Activated CD8-positive, alpha-beta memory T cell treated with anti-CD3 and anti-CD28 coated beads for 1 hour (primary cell): ENCODE measurements at regions not wholly inside any gene's neighbourhood (a gene's known extent, or its start where the extent isn't known, plus 50 kb on each side); places are given as distances from the start of the nearest gene placed in this dataset.
A peak's percentile ranks its signal among the peaks of the same experiment; 100 is the strongest.
"Not testable (repeated sequence)": the region's sequence is repeated elsewhere in the genome, so short reads cannot be mapped to it uniquely, and the experiment has no call there.

Experiments used
- DNase-seq, 2 donors: peaks; one replicate each; pipeline ENCODE4 v3.0.0-alpha.2; 2020; ENCODE audit warnings: low read depth in 1 of 2; ENCODE audit errors: extremely low read depth in 1 of 2

DNA sequence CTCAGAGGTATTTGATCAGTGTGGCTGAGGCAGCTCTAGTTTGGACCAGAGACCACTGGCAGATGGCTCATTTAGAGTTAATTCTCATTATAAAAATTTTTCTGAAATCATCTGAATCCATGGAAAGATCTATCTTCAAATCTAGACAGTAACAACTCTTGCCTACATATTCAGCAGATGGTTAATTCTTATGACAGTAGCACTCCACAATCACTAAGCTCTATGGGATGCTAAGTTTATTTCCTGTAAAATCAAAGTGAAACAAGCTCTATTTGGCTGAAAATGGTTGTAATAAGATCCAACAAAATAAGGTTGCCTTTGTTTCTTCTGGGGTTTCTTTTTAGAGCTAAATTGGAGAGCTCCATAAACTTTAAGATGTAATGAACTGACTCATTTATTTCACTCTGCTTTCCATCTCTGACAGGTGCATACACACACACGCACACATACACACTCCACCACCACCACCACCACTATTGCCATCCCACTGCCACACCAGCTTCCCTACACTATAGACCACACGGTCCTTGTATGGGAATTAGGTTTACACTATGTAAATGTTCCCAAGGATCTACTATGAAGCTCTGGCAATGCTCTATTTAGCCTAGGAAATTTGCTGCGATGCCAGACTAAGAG is 293.1 kb downstream of the RPAP3 start:
- DNase-seq, result no peak

- no peak for DNase-seq
These were observed 293.9 kb downstream of the RPAP3 start for GRCh38 chr12:47411966-47412365.

GRCh38 chr12:47410862-47411261 is 295.0 kb downstream of the RPAP3 start:
- DNase-seq, result no peak

DNA sequence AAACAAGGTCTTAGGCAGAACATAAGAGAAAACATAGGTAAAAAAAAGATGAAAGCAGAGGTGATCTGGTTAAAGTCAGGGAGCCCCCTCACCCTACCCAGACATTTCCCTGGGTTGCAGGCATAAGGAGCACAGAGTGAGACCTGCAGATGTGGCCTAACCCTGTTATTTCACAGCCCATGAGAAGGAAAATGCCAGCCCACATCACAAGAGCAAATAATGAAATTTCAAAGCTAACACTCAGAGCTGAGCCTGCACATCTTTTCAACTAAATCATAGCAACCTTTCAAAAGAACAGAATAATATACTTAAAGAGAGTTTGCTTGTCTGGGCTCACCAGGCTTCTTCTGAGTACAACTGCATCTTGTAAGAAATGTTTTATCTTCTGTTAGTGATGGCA is 295.4 kb downstream of the RPAP3 start:
- no peak for DNase-seq

GRCh38 chr12:47409310-47409987 is 296.4 kb downstream of the RPAP3 start:
- no peak for DNase-seq

DNA sequence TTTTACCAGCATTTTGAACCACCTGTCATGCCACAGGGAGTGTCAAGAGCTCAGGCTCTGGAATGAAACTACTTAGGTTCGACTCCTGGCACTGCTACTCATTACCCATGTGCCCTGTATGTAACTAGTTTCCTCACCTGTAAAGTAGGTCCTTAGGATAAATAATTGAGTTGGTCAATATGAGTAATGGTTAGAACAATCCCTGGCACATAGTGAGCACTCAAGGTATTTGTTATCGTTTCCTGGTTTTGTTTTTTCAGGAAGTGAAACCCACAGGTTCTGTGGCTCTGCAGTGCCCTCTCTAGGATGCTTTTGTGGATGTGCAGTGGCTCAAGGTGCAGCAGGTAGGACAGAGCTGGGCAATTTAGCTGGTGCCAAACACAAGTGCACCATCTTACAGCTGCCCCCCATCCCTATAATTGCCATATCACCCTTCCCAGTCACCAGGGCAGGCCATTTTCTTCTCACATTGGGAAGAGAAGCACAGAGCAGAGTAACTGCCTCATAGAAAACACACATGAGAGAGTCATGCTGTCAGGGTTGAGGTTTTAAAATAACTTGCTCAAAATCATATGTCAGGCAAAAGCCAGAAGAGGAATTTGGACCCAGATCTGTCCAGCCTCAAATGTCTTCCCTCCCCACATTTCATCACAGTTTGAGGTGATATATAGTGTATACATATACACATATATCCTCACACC is 297.5 kb downstream of the RPAP3 start:
- DNase-seq, result no peak

GRCh38 chr12:47407463-47408129 is 298.2 kb downstream of the RPAP3 start:
- no peak for DNase-seq

DNA sequence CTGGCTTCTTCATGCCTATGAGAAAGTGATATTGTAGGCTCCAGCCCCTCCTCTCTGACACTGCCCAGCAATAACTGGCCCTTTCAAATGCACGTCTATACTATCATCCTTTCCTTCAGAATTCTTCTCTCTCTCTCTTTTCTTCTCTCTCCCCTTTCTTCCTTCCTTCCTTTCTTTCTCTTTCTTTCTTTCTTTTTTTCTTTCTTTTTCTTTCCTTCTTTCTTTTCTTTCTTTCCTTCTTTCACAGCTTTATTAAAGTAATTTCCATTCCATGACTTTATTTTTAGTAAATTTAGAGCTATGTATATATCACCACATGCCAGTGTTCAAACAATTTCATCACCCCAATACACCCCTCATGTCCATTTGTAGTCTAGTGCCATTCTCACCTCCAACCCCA is 302.1 kb downstream of the RPAP3 start:
- no peak for DNase-seq

- not testable (repeated sequence) for DNase-seq
These were observed 304.6 kb downstream of the RPAP3 start for GRCh38 chr12:47401196-47401595.

DNA sequence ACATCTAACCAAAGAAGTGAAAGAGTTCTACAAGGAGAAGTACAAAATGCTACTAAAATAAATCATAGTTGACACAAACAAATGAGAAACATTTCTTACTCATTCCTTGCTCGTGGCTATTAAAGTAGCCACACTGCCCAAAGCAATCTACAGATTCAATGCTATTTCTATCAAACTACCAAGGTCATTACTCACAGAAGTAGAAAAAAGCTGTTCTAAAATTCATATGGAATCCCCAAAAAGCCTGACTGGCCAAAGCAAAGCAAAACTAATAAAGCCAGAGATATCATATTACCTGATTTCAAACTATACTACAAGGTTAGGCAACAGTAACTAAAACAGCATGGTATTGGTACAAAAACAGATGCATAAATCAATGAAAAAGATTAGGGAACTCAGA is 305.6 kb downstream of the RPAP3 start:
- DNase-seq, result no peak

DNA sequence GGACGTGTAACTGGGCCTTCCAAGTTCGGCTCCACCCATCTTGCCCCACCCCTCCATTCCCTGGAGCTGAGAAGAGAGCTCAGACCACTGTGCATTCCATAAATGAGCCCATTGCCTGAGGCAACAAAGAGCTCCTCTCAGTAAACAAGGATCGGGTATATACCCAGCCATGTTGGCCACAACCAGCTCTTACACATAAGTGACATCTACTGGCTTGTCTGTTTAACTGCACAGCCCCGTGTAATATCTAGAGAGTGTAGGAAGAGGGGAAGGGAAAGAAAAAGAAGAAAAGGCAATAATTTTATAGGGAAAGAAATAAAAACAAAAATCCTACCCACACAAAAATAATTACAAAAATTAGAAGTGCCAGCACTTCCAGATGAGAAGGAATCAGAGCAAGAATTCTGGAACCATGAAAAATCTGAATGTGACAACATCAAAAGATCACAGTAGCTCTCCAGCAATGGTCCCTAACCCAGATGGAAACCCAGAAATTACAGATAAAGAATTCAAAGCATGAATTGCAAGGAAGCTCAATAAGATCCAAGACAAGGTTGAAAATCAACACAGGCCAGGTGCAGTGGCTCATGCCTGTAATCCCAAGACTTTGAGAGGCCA is 308.1 kb downstream of the RPAP3 start:
- DNase-seq, result no peak

- no peak for DNase-seq
These were observed 308.7 kb downstream of the RPAP3 start for GRCh38 chr12:47396902-47397663.

DNA sequence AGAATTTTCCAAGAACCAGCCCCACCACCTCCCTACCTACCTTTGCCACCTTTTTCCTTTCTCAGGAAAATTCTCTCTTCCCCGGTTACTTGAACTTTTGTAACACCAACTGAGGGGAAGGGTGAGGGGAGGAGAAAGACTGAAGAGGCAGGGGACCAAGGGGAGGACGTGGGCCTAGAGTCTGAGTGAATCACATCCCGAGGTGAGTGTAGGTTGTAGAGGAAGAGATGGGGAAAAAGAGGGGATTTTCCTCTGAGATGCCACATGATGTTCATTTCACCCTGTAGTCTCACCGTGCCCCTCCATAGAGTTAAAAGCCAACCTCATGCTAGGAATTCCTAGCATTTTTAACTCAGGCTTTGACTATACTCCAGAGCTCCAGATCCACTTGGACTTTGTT is 311.8 kb downstream of the RPAP3 start:
- DNase-seq, result no peak

- DNase-seq, result no peak
These were observed 312.4 kb downstream of the RPAP3 start for GRCh38 chr12:47393403-47393790.

GRCh38 chr12:47391566-47391965 is 311.8 kb upstream of the AMIGO2 start:
- peak; percentile 32 to 42 for DNase-seq

DNA sequence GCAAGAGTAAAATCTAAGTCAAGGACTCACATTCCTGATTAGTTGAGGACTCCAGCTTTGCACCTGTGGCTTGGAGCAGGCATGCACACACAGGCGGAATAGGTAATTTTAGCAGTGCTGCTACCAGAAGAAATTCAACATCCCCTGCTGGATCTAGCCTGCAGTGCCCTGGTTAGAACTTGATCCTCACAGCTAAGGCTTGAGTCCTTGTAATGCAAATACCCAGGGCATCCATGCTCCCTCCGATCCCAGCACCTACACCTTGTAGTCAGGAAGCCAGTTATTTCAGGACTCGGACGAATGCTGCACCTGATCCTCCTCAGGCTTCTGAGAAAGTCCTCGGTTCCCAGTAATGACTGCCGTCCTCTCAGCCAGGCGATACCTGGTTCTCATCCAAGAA is 309.0 kb upstream of the AMIGO2 start:
- DNase-seq, result no peak

- no peak for DNase-seq
These were observed 308.2 kb upstream of the AMIGO2 start for GRCh38 chr12:47387994-47388393.

GRCh38 chr12:47385653-47386052 is 305.9 kb upstream of the AMIGO2 start:
- no peak for DNase-seq

GRCh38 chr12:47383942-47384341 is 304.2 kb upstream of the AMIGO2 start:
- DNase-seq, result no peak

- DNase-seq, result no peak
These were observed 302.5 kb upstream of the AMIGO2 start for GRCh38 chr12:47382305-47382704.

DNA sequence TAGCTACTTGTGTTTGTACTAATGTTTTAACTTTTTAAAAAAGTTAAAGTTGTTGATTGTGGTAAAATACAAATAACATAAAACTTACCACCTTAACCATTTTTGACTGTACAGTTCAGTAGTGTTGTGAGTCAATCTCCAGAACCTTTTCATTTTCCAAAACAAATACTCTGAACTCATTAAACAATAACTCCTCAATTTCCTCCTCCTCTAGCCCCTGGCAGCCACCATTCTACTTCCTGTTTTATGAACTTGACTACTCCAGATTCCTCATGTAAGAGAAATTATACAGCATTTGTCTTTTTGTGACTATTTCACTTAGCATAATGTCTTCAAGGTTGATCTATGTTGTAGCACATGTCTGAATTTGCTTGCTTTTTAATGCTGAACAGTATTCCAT is 299.1 kb upstream of the AMIGO2 start:
- DNase-seq, result no peak
